SK-N-MC (cell line): ENCODE measurements at regions not wholly inside any gene's neighbourhood (a gene's known extent, or its start where the extent isn't known, plus 50 kb on each side); places are given as distances from the start of the nearest gene placed in this dataset.
"Not testable (repeated sequence)": the region's sequence is repeated elsewhere in the genome, so short reads cannot be mapped to it uniquely, and the experiment has no call there.

Source experiments
- EZH2 ChIP-seq: fragments of 200-600 bp; sonication (generic); IDR thresholded peaks from one replicate; pipeline ENCODE4 v1.6.1; 2017; ENCODE audit warnings: antibody characterized with exemption
- FOXP2 ChIP-seq: optimal IDR thresholded peaks from 2 replicates; pipeline ENCODE3; 2011; ENCODE audit warnings: mild to moderate bottlenecking, moderate library complexity; ENCODE audit not compliant: insufficient read depth; ENCODE audit errors: extremely low read length, control extremely low read depth
- POLR2AphosphoS5 ChIP-seq: IDR thresholded peaks from 2 replicates; pipeline ENCODE4 v1.6.1; 2012; ENCODE audit warnings: mild to moderate bottlenecking, low read depth, low read length, borderline replicate concordance

GRCh38 chr10:55790276-55790675 lies 570.8 kb downstream of the ZWINT start:
- TF ChIP-seq POLR2AphosphoS5, EZH2, FOXP2: not testable (repeated sequence)
